PC-3 (cell line): ENCODE measurements at regions not wholly inside any gene's neighbourhood (a gene's known extent, or its start where the extent isn't known, plus 50 kb on each side); places are given as distances from the start of the nearest gene placed in this dataset.

Experiments used
- ATAC-seq: fragments of 200-7000 bp; cut with Tn5 transposase; 2 replicates; pipeline ENCODE4 v1.9.1; 2020; ENCODE audit warnings: mild to moderate bottlenecking, moderate library complexity
- BruUV-seq: library from RNA; stranded (reverse); fragments of 400-500 nt; replicated peaks from 2 replicates; lab custom pipeline; 2021; lab: Mats Ljungman, UMichigan
- CTCF ChIA-PET: fragments of 300-600 bp; sonication (Branson Sonifier 250); formaldehyde crosslinking; loops from one replicate; lab custom pipeline; 2022; ENCODE audit warnings: antibody characterized with exemption; lab: Charles Lee
- POLR2A ChIA-PET: fragments of 300-600 bp; sonication (Branson Sonifier 250); formaldehyde crosslinking; loops from one replicate; lab custom pipeline; 2022; ENCODE audit warnings: antibody characterized with exemption; ENCODE audit not compliant: unreplicated experiment; lab: Charles Lee
- DNase-seq: peaks from one replicate; pipeline ENCODE4 v3.0.0-alpha.2; 2015
- H2AFZ ChIP-seq: fragments of 300-600 bp; sonication (generic); 2 replicates; pipeline ENCODE4 v1.6.0; 2016; ENCODE audit warnings: antibody characterized with exemption, low read length
- H3F3A ChIP-seq: fragments of 300-600 bp; sonication (generic); one replicate; pipeline ENCODE4 v1.6.0; 2017; ENCODE audit warnings: antibody characterized with exemption, low read length, control low read depth, mild to moderate bottlenecking; ENCODE audit not compliant: unreplicated experiment
- H3K27ac ChIP-seq: fragments of 300-600 bp; sonication (generic); 2 replicates; pipeline ENCODE4 v1.5.1; 2016; ENCODE audit warnings: mild to moderate bottlenecking, low read length
- H3K27me3 ChIP-seq: fragments of 300-600 bp; sonication (generic); 2 replicates; pipeline ENCODE4 v1.6.1; 2016; ENCODE audit warnings: low read length, mixed read lengths
- H3K36me3 ChIP-seq: fragments of 300-600 bp; sonication (generic); 2 replicates; pipeline ENCODE4 v1.6.1; 2016; ENCODE audit warnings: low read depth, mixed run types, low read length, mixed read lengths
- H3K4me1 ChIP-seq: fragments of 300-600 bp; sonication (generic); 2 replicates; pipeline ENCODE4 v1.5.1; 2016; ENCODE audit warnings: low read length; ENCODE audit not compliant: insufficient read depth
- H3K4me2 ChIP-seq: fragments of 300-600 bp; sonication (generic); 2 replicates; pipeline ENCODE4 v1.6.0; 2016; ENCODE audit warnings: low read length
- H3K4me3 ChIP-seq: fragments of 300-600 bp; sonication (generic); 2 replicates; pipeline ENCODE4 v1.5.1; 2016; ENCODE audit warnings: mild to moderate bottlenecking, low read length, mixed read lengths
- H3K79me2 ChIP-seq: fragments of 300-600 bp; sonication (generic); 2 replicates; pipeline ENCODE4 v1.6.1; 2017; ENCODE audit warnings: low read length, mixed read lengths
- H3K9ac ChIP-seq: fragments of 300-600 bp; sonication (generic); 2 replicates; pipeline ENCODE4 v1.6.0; 2016; ENCODE audit warnings: mild to moderate bottlenecking, low read length
- H3K9me2 ChIP-seq: fragments of 300-600 bp; sonication (generic); replicated peaks from 2 replicates; pipeline ENCODE4 v1.6.1; 2016; ENCODE audit warnings: mixed run types, low read length, mixed read lengths
- H3K9me3 ChIP-seq: fragments of 300-600 bp; sonication (generic); 2 replicates; pipeline ENCODE4 v1.6.1; 2016; ENCODE audit warnings: low read length, mixed read lengths
- H4K20me1 ChIP-seq: fragments of 300-600 bp; sonication (generic); 2 replicates; pipeline ENCODE4 v1.6.1; 2016; ENCODE audit warnings: low read length, mixed read lengths
- EZH2 ChIP-seq: fragments of 300-600 bp; sonication (generic); IDR thresholded peaks from one replicate; pipeline ENCODE4 v1.6.1; 2017; ENCODE audit warnings: antibody characterized with exemption, mild to moderate bottlenecking, low read length; ENCODE audit not compliant: unreplicated experiment
- EZH2phosphoT487 ChIP-seq: fragments of 300-600 bp; sonication (generic); IDR thresholded peaks from 2 replicates; pipeline ENCODE4 v1.6.1; 2018; ENCODE audit warnings: mild to moderate bottlenecking, antibody characterized with exemption, low read length, borderline replicate concordance
- intact Hi-C: fragments of 100-400 bp; cut with micrococcal nuclease; formaldehyde crosslinking; loops from 2 replicates; pipeline ENCODE4 v1.9.0; 2023
- TF ChIP-seq, protein P1 (sequence below): fragments of 300-600 bp; sonication (generic); conservative IDR thresholded peaks from 2 replicates; pipeline ENCODE4 v1.5.1; 2017; ENCODE audit warnings: antibody characterized with exemption, low read depth, mild to moderate bottlenecking, low read length

DNA sequence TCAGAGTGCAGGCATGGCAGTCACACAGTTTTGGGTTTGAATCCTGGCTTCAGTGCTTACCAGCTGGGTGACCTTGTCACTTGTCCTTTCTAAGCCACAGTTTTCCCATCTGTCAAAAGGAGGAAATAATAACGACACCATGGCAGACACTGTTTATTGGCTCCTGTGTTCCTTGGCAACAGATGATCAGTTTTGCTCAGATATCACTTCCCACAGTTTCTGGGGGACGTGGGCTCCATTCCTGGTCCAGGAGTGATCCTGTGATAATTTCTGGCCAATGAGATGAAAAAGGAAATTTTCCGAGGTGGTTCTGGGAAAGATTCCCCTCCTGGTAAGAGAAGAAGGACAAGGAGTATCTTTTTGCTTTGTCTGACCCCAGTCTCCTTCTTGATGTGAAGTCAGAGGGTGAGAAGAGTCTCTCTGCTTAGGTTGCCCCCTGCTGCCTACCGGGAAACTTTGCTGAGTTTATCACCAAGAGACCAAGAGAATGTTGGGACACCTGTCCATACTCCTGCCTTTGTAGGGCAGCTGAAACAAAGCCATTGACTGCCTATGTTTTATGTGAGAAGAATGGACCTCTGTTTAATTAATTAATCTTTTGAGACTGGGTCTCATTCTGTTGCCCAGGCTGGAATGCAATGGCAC, 178.9 kb upstream of the NRXN3 start:
- no peaks in the 10 kb centered on the region for H3K79me2 ChIP-seq
- H3K27ac ChIP-seq = no peak overlapping the region
- no peak overlapping the region for H3K9ac ChIP-seq
- no peaks in the 10 kb centered on the region for H3K27me3 ChIP-seq
- no peaks in the 10 kb centered on the region for H3K36me3 ChIP-seq
- H2AFZ ChIP-seq = no peak overlapping the region
- no peak overlapping the region for H3K4me3 ChIP-seq
- no peaks in the 10 kb centered on the region for H3K9me3 ChIP-seq
- BruUV-seq = no TSS peak
- intact Hi-C loops = no loop called here
- no peak for DNase-seq
- ChIA-PET CTCF (no interaction called here), POLR2A (no interaction called here)
- no peaks in the 10 kb centered on the region for H4K20me1 ChIP-seq
- ATAC-seq = no peak
- H3K4me1 ChIP-seq = no peaks in the 10 kb centered on the region
- H3K9me2 ChIP-seq = no peaks in the 10 kb centered on the region
- TF ChIP-seq, protein P1, sequence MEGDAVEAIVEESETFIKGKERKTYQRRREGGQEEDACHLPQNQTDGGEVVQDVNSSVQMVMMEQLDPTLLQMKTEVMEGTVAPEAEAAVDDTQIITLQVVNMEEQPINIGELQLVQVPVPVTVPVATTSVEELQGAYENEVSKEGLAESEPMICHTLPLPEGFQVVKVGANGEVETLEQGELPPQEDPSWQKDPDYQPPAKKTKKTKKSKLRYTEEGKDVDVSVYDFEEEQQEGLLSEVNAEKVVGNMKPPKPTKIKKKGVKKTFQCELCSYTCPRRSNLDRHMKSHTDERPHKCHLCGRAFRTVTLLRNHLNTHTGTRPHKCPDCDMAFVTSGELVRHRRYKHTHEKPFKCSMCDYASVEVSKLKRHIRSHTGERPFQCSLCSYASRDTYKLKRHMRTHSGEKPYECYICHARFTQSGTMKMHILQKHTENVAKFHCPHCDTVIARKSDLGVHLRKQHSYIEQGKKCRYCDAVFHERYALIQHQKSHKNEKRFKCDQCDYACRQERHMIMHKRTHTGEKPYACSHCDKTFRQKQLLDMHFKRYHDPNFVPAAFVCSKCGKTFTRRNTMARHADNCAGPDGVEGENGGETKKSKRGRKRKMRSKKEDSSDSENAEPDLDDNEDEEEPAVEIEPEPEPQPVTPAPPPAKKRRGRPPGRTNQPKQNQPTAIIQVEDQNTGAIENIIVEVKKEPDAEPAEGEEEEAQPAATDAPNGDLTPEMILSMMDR = no peak
- TF ChIP-seq EZH2phosphoT487 (no peak), EZH2 (no peak)
- no peaks in the 10 kb centered on the region for H3F3A ChIP-seq
- H3K4me2 ChIP-seq = no peak overlapping the region

DNA sequence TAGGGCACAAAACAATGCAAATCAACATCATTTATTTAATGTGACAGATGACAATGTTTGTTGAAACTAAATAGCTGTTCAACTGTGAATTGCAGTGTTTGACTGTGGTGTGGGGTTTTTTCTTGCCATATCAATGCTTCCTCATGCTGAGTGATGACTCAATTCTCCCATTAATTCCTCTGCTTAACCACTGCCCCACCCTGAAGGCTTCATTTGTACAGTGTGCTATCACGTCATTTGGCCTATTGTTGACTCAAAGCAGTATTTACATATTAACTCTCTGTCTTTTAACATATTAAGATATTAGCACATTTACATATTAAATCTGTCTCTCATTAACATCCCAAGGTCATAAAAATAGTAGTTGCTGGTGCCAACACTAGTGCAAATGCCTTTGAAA, 164.8 kb upstream of the NRXN3 start:
- no peaks in the 10 kb centered on the region for H3K9me2 ChIP-seq
- H3K4me3 ChIP-seq = no peak overlapping the region
- no peak overlapping the region for H3K4me2 ChIP-seq
- no peak overlapping the region; the same call in 1 of the 2 replicates for H3K9ac ChIP-seq
- H4K20me1 ChIP-seq = no peaks in the 10 kb centered on the region
- ChIA-PET POLR2A (no interaction called here), CTCF (no interaction called here)
- no peak overlapping the region for H2AFZ ChIP-seq
- peaks cover 7% of the 10 kb centered on the region for H3K9me3 ChIP-seq
- DNase-seq (peak; percentile 75), ATAC-seq (peak; percentile 64)
- H3F3A ChIP-seq = no peaks in the 10 kb centered on the region
- intact Hi-C loops = no loop called here
- H3K4me1 ChIP-seq = peaks cover 11% of the 10 kb centered on the region
- no TSS peak for BruUV-seq
- peak overlapping the region; percentile 31 for H3K27ac ChIP-seq
- no peaks in the 10 kb centered on the region for H3K27me3 ChIP-seq
- TF ChIP-seq, protein P1 = no peak
- no peak for TF ChIP-seq EZH2
- no peaks in the 10 kb centered on the region for H3K79me2 ChIP-seq
- H3K36me3 ChIP-seq = no peaks in the 10 kb centered on the region

DNA sequence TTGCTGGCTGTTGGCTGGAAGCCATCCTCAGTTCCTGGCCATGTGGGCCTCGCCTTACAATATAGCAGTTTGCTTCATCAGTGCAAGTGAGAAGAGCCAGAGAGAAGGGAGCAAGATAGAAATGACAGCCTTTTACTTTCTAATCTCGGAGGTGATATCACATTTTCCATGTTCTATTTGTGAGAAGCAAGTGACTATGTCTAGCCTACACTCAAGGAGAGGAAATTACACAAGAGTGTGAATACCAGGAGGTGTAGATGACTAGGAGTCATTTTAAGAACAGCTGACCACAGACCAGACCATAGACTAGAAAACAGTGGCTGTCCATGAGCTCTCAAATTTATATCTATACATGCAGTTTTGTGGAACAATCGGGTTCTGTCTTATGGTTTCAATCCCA, 163.0 kb upstream of the NRXN3 start:
- H3K36me3 ChIP-seq = no peaks in the 10 kb centered on the region
- no peak overlapping the region for H3K9ac ChIP-seq
- no peaks in the 10 kb centered on the region for H4K20me1 ChIP-seq
- no peaks in the 10 kb centered on the region for H3K9me2 ChIP-seq
- TF ChIP-seq, protein P1 = no peak
- TF ChIP-seq EZH2 (no peak), EZH2phosphoT487 (no peak)
- H3F3A ChIP-seq = no peaks in the 10 kb centered on the region
- no TSS peak for BruUV-seq
- DNase-seq (no peak), ATAC-seq (no peak)
- no peak overlapping the region for H3K4me3 ChIP-seq
- peaks cover 4% of the 10 kb centered on the region; the same call in 1 of the 2 replicates for H3K9me3 ChIP-seq
- ChIA-PET CTCF (no interaction called here), POLR2A (no interaction called here)
- intact Hi-C loops = no loop called here
- H3K79me2 ChIP-seq = no peaks in the 10 kb centered on the region
- peaks cover 11% of the 10 kb centered on the region for H3K4me1 ChIP-seq
- H3K4me2 ChIP-seq = no peak overlapping the region
- no peak overlapping the region for H2AFZ ChIP-seq
- no peaks in the 10 kb centered on the region for H3K27me3 ChIP-seq
- H3K27ac ChIP-seq = no peak overlapping the region
